NCI-H748 (cell line): ENCODE measurements at regions not wholly inside any gene's neighbourhood (a gene's known extent, or its start where the extent isn't known, plus 50 kb on each side); places are given as distances from the start of the nearest gene placed in this dataset.
"Not testable (repeated sequence)": the region's sequence is repeated elsewhere in the genome, so short reads cannot be mapped to it uniquely, and the experiment has no call there.

Source experiments
- DNase-seq: peaks from one replicate; lab custom pipeline; 2025; ENCODE audit not compliant: unreplicated experiment; lab: John Stamatoyannopoulos, UW

GRCh38 chr5:87787625-87788256 is 375.0 kb upstream of the CCNH start:
- peak; percentile 86 for DNase-seq

GRCh38 chr5:87787086-87787485 is 374.4 kb upstream of the CCNH start:
- DNase-seq, result no peak

- no peak for DNase-seq
Measured at GRCh38 chr5:87786471-87786870, 373.7 kb upstream of the CCNH start.

- DNase-seq, result no peak
Measured at GRCh38 chr5:87785554-87786335, 373.0 kb upstream of the CCNH start.

- DNase-seq, result no peak
Measured at GRCh38 chr5:87784879-87785495, 372.3 kb upstream of the CCNH start.

- no peak for DNase-seq
Measured at GRCh38 chr5:87784311-87784710, 371.6 kb upstream of the CCNH start.

- DNase-seq, result no peak
Measured at GRCh38 chr5:87782916-87783315, 370.2 kb upstream of the CCNH start.

- DNase-seq, result no peak
Measured at GRCh38 chr5:87781976-87782375, 369.2 kb upstream of the CCNH start.

- DNase-seq, result peak; percentile 87
Measured at GRCh38 chr5:87780831-87781760, 368.4 kb upstream of the CCNH start.

GRCh38 chr5:87778876-87779275 is 366.1 kb upstream of the CCNH start:
- DNase-seq, result no peak

GRCh38 chr5:87777877-87778276 is 365.1 kb upstream of the CCNH start:
- no peak for DNase-seq

GRCh38 chr5:87776785-87777184 is 364.1 kb upstream of the CCNH start:
- DNase-seq, result no peak

GRCh38 chr5:87776302-87776701 is 363.6 kb upstream of the CCNH start:
- DNase-seq, result not testable (repeated sequence)

- no peak for DNase-seq
Measured at GRCh38 chr5:87775228-87775627, 362.5 kb upstream of the CCNH start.

GRCh38 chr5:87774804-87775203 is 362.1 kb upstream of the CCNH start:
- DNase-seq, result no peak

GRCh38 chr5:87770601-87771121 is 357.9 kb upstream of the CCNH start:
- DNase-seq, result peak; percentile 62

- DNase-seq, result peak; percentile 14
Measured at GRCh38 chr5:87770016-87770570, 357.4 kb upstream of the CCNH start.

- DNase-seq, result no peak
Measured at GRCh38 chr5:87769157-87769556, 356.4 kb upstream of the CCNH start.

GRCh38 chr5:87768190-87768589 is 355.5 kb upstream of the CCNH start:
- no peak for DNase-seq

GRCh38 chr5:87765009-87765408 is 352.3 kb upstream of the CCNH start:
- no peak for DNase-seq

- DNase-seq, result no peak
Measured at GRCh38 chr5:87762631-87763030, 349.9 kb upstream of the CCNH start.
